ENCODE measurements at regions not wholly inside any gene's neighbourhood (a gene's known extent, or its start where the extent isn't known, plus 50 kb on each side); places are given as distances from the start of the nearest gene placed in this dataset.

- FAIRE-seq (no peak), ATAC-seq (no peak), DNase-seq (ENCODE audit: low spot score) (no peak)
- in situ Hi-C loops (cut with HindIII; ENCODE audit: extremely low pct_ligation_motif_present, low pct_unique_long_range_greater_than_20kb): no loop called here
- H3K9me3 ChIP-seq (ENCODE audit: low read length): no peaks in the 10 kb centered on the region
- no peak overlapping the region for H2AFZ ChIP-seq (ENCODE audit: low read length)
- no TSS peak for BruUV-seq (replicated peaks)
- H3K4me2 ChIP-seq (ENCODE audit: low read depth, low read length): no peak overlapping the region
- intact Hi-C loops (cut with micrococcal nuclease; ENCODE audit: unreplicated experiment): no loop called here
- peaks cover 0 to 5% of the 10 kb centered on the region in 2 experiments; a peak in 2 of 5 replicates for H3K27me3 ChIP-seq (ENCODE audit: control insufficient read depth in 1 of 2, insufficient read depth in 2 of 2, low read length in 2 of 2)
- H3K9ac ChIP-seq (ENCODE audit: insufficient read depth, low read depth, low read length): no peak overlapping the region
- ChIA-PET POLR2A (no interaction called here), CTCF (ENCODE audit: low intra/inter-chr PET ratio, low total read pairs) (no interaction called here)
- no peak overlapping the region for H3K4me3 ChIP-seq (replicated peaks in 1 of 3; ENCODE audit: insufficient read depth in 1 of 3, low read depth in 2 of 3, low read length in 3 of 3)
- H3K27ac ChIP-seq (ENCODE audit: extremely low read length, insufficient read depth, low read length): no peak overlapping the region
- H3K36me3 ChIP-seq (replicated peaks in 1 of 2; ENCODE audit: control insufficient read depth in 1 of 2, insufficient read depth in 2 of 2, low read length in 2 of 2): no peaks in the 10 kb centered on the region
- 36% methylated on average over 2 of the region's 3 CpGs for WGBS (ENCODE audit: low lambda C conversion rate)
- H3K4me1 ChIP-seq (ENCODE audit: insufficient read depth, low read length): no peaks in the 10 kb centered on the region
- H4K20me1 ChIP-seq (ENCODE audit: insufficient read depth, low read length): no peaks in the 10 kb centered on the region
- no peaks in the 10 kb centered on the region for H3K79me2 ChIP-seq (ENCODE audit: insufficient read depth, low read length)
- TF ChIP-seq ZNF777 (CRISPR knock-in tag; IDR thresholded peaks at IDR 0.05) (no peak), HOXA7 (CRISPR knock-in tag; IDR thresholded peaks at IDR 0.05) (no peak), ZNF749 (CRISPR knock-in tag; IDR thresholded peaks at IDR 0.05; ENCODE audit: borderline replicate concordance) (no peak), GABPB1 (CRISPR knock-in tag; IDR thresholded peaks at IDR 0.05) (no peak), ARID5B (CRISPR knock-in tag; IDR thresholded peaks at IDR 0.05) (no peak), ZNF646 (CRISPR knock-in tag; IDR thresholded peaks at IDR 0.05) (no peak), GLMP (CRISPR knock-in tag; IDR thresholded peaks at IDR 0.05; ENCODE audit: borderline replicate concordance) (no peak), SP2 (CRISPR knock-in tag; IDR thresholded peaks at IDR 0.05) (no peak), HHEX (CRISPR knock-in tag; IDR thresholded peaks at IDR 0.05) (no peak), FUBP1 (CRISPR knock-in tag; IDR thresholded peaks at IDR 0.05; ENCODE audit: borderline replicate concordance) (no peak)
Measured at GRCh38 chr1:30417701-30418046, 305.7 kb downstream of the MATN1 start.
